Lung (tissue), 11 donors: ENCODE measurements at regions not wholly inside any gene's neighbourhood (a gene's known extent, or its start where the extent isn't known, plus 50 kb on each side); places are given as distances from the start of the nearest gene placed in this dataset.
A peak's percentile ranks its signal among the peaks of the same experiment; 100 is the strongest.

Experiments used
- ATAC-seq: fragments of 200-7000 bp; cut with Tn5 transposase; one replicate; pipeline ENCODE4 v1.9.1; 2020; ENCODE audit warnings: moderate number of reproducible peaks; ENCODE audit not compliant: insufficient read depth, low FRiP score
- DNase-seq, 3 donors: peaks; one replicate each; pipeline ENCODE4 v3.0.0-alpha.2; 2013 to 2017
- H3K27ac ChIP-seq, 2 donors: one replicate each; pipeline ENCODE4 v1.5.1; 2013; ENCODE audit warnings: mild to moderate bottlenecking in 2 of 2, moderate library complexity in 2 of 2, control low read depth in 1 of 2, inconsistent platforms in 1 of 2, low read depth in 1 of 2, low read length in 1 of 2
- H3K27me3 ChIP-seq, 3 donors: one replicate each; pipeline ENCODE4 v1.5.1; 2013; ENCODE audit warnings: low read length in 2 of 3; ENCODE audit not compliant: control insufficient read depth in 3 of 3, insufficient read depth in 3 of 3
- H3K36me3 ChIP-seq, 4 donors: one replicate each; pipeline ENCODE4 v1.5.1; 2013; ENCODE audit warnings: low read length in 4 of 4, mild to moderate bottlenecking in 1 of 4, moderate library complexity in 1 of 4; ENCODE audit not compliant: control insufficient read depth in 4 of 4, insufficient read depth in 4 of 4
- H3K4me1 ChIP-seq, 5 donors: one replicate each; pipeline ENCODE4 v1.5.1; 2013; ENCODE audit warnings: low read length in 5 of 5, mild to moderate bottlenecking in 2 of 5, moderate library complexity in 1 of 5; ENCODE audit not compliant: control insufficient read depth in 5 of 5, insufficient read depth in 5 of 5
- H3K4me3 ChIP-seq: one replicate; pipeline ENCODE4 v1.5.1; 2013; ENCODE audit warnings: mild to moderate bottlenecking, control low read depth, moderate library complexity
- H3K9ac ChIP-seq, 2 donors: one replicate each; pipeline ENCODE4 v1.5.1; 2013; ENCODE audit warnings: low read length in 2 of 2, control low read depth in 1 of 2; ENCODE audit not compliant: insufficient read depth in 1 of 2
- H3K9me3 ChIP-seq, 4 donors: one replicate each; pipeline ENCODE4 v1.5.1; 2013; ENCODE audit warnings: low read length in 3 of 4, mild to moderate bottlenecking in 1 of 4, moderate library complexity in 1 of 4; ENCODE audit not compliant: control insufficient read depth in 4 of 4, insufficient read depth in 3 of 4
- CTCF ChIP-seq: IDR thresholded peaks from 2 replicates; pipeline ENCODE4 v1.5.1; 2012; ENCODE audit warnings: mild to moderate bottlenecking; ENCODE audit errors: control extremely low read depth, extremely low read depth
- WGBS, 2 donors: extraction: QIAGEN DNeasy Blood & Tissue Kit; methylation state at CpG; one replicate each; pipeline ENCODE4 v1.1.7; 2013; 5-methylcytosine and 5-hydroxymethylcytosine counted together
- donor health status: control.
- donor health status: control.
- donor health status: Bipolar disorder and iron deficiency.
- donor health status: healthy.
- donor health status: DM: yes; HTN: yes; CAD: no.

GRCh38 chr11:130773244-130773820 lies 142.9 kb downstream of the SNX19 start:
- Histone ChIP-seq H3K27me3 (no peaks in the 10 kb centered on the region), H3K9ac (no peak overlapping the region), H3K9me3 (peaks cover 0 to 4% (median 0%) of the 10 kb centered on the region in 4 donors), H3K4me1 (peaks cover 5 to 45% (median 12%) of the 10 kb centered on the region in 5 donors), H3K4me3 (no peak overlapping the region), H3K36me3 (no peaks in the 10 kb centered on the region), H3K27ac (peak overlapping the region in 1 of 2 donors; percentile 20)
- no peak for ATAC-seq
- no peak for TF ChIP-seq CTCF
- 77 to 81% methylated on average over 5 of the region's 5 CpGs for WGBS, 2 donors
- peak in 1 of 3 donors; percentile 10 for DNase-seq

- peak in 1 of 3 donors; percentile 21 for DNase-seq
- no peak overlapping the region for H3K27ac ChIP-seq
- 43 to 62% methylated on average over 3 of the region's 3 CpGs for WGBS, 2 donors
- H3K4me1 ChIP-seq: peaks cover 5 to 57% (median 18%) of the 10 kb centered on the region in 5 donors
- H3K36me3 ChIP-seq: no peaks in the 10 kb centered on the region
- no peak for ATAC-seq
- H3K9me3 ChIP-seq: no peaks in the 10 kb centered on the region
- TF ChIP-seq CTCF: no peak
- no peak overlapping the region for H3K9ac ChIP-seq
- no peak overlapping the region for H3K4me3 ChIP-seq
- no peaks in the 10 kb centered on the region for H3K27me3 ChIP-seq
These were observed 141.6 kb downstream of the SNX19 start for GRCh38 chr11:130774703-130775102.

DNA sequence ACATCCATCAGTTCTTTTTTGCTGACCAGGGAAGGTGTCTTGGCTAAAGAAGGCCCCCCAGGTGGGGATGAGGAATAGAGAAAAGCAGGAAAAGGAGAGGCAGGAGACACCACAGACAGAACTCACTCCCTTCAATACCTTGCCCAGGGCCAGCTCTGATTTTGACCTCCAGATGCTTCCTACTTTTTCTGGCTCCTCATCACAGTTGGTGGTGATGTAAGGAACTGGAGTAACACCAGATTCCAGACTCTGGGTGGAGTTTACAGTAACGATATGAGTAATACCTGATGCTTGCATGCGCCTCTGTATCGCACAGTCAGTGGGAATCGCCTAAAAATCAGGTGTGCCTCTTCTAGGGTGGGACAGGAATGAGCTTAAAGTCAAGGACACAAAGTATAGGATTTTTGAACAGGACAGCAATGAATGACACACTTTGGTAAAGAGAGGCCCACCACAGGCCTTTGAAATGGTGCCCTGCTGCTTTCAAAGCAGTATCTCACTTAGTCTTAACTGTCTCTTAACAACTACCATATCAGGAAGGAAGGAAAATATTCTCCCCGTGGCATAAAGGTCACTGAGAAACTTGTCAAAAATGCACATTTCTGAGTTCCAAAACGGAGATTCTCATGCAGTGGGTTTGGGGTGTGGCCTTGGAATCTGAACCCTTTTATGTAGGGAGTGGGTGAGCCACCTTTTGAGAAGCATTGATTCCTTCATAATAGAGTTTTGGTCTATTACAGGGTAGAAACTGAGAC lies 140.8 kb downstream of the SNX19 start:
- DNase-seq: no peak
- H3K27ac ChIP-seq: no peak overlapping the region
- no peaks in the 10 kb centered on the region for H3K27me3 ChIP-seq
- 79 to 89% methylated on average over 6 of the region's 6 CpGs for WGBS, 2 donors
- peaks cover 5 to 62% (median 23%) of the 10 kb centered on the region in 5 donors for H3K4me1 ChIP-seq
- no peaks in the 10 kb centered on the region for H3K9me3 ChIP-seq
- peak; percentile 51 for ATAC-seq
- H3K4me3 ChIP-seq: no peak overlapping the region
- no peak overlapping the region for H3K9ac ChIP-seq
- TF ChIP-seq CTCF: no peak
- H3K36me3 ChIP-seq: no peaks in the 10 kb centered on the region

GRCh38 chr11:130776061-130776419 lies 140.2 kb downstream of the SNX19 start:
- no peak overlapping the region for H3K9ac ChIP-seq
- no peaks in the 10 kb centered on the region for H3K36me3 ChIP-seq
- H3K4me3 ChIP-seq: no peak overlapping the region
- H3K4me1 ChIP-seq: peaks cover 5 to 62% (median 29%) of the 10 kb centered on the region in 5 donors
- ATAC-seq: no peak
- DNase-seq: no peak
- no peak overlapping the region for H3K27ac ChIP-seq
- TF ChIP-seq CTCF: no peak
- no peaks in the 10 kb centered on the region for H3K9me3 ChIP-seq
- no peaks in the 10 kb centered on the region for H3K27me3 ChIP-seq
